HEK293T (cell line): ENCODE measurements at regions not wholly inside any gene's neighbourhood (a gene's known extent, or its start where the extent isn't known, plus 50 kb on each side); places are given as distances from the start of the nearest gene placed in this dataset.

Experiments
- FOXA1 ChIP-seq: fragments of 450-650 bp; IDR thresholded peaks from 2 replicates; pipeline ENCODE4 v1.6.1; 2016; ENCODE audit warnings: mild to moderate bottlenecking
- LEF1 ChIP-seq: fragments of 450-650 bp; IDR thresholded peaks from 2 replicates; pipeline ENCODE4 v1.6.1; 2017; ENCODE audit warnings: mild to moderate bottlenecking, borderline replicate concordance

- no peak for TF ChIP-seq LEF1
- TF ChIP-seq FOXA1, result no peak
Measured at GRCh38 chr1:95504321-95504720, 270.3 kb downstream of the RWDD3 start.
